Stomach (tissue), 8 donors: ENCODE measurements at regions not wholly inside any gene's neighbourhood (a gene's known extent, or its start where the extent isn't known, plus 50 kb on each side); places are given as distances from the start of the nearest gene placed in this dataset.

Source experiments
- DNase-seq, 2 donors: peaks; one replicate each; pipeline versions ENCODE4 v3.0.0 to v3.0.0-alpha.2; 2013 to 2019
- H3K27ac ChIP-seq, 5 donors: fragments of 200-600 bp in 4 of 5; sonication (generic) in 4 of 5; one replicate each; pipeline ENCODE4 v1.5.1; 2013 to 2019; ENCODE audit warnings: mild to moderate bottlenecking in 1 of 5, moderate library complexity in 1 of 5
- H3K27me3 ChIP-seq, 3 donors: fragments of 200-600 bp; sonication (generic); one replicate each; pipeline ENCODE4 v1.5.1; 2017 to 2019; ENCODE audit warnings: mixed run types in 1 of 3
- H3K36me3 ChIP-seq, 4 donors: fragments of 200-600 bp; sonication (generic); 1 replicate in 3 of 4; 2 replicates in 1 of 4; pipeline ENCODE4 v1.5.1; 2016 to 2019
- H3K4me1 ChIP-seq, 4 donors: fragments of 200-600 bp; sonication (generic); one replicate each; pipeline ENCODE4 v1.5.1; 2016 to 2019
- H3K4me3 ChIP-seq, 4 donors: fragments of 200-600 bp; sonication (generic) in 3 of 4; one replicate each; pipeline ENCODE4 v1.5.1; 2016 to 2019; ENCODE audit warnings: mild to moderate bottlenecking in 1 of 4
- H3K9me3 ChIP-seq, 4 donors: fragments of 200-600 bp; sonication (generic); one replicate each; pipeline ENCODE4 v1.5.1; 2016 to 2019
- CTCF ChIP-seq, 7 experiments: fragments of 450-650 bp in 4 of 7; fragments of 200-600 bp in 3 of 7; sonication (generic) in 3 of 7; IDR thresholded peaks; one replicate each; pipeline ENCODE4 v1.5.1; 2016 to 2019; ENCODE audit warnings: antibody characterized with exemption in 7 of 7, control low read depth in 2 of 7, mild to moderate bottlenecking in 1 of 7
- EP300 ChIP-seq: sonication (generic); formaldehyde crosslinking; IDR thresholded peaks from one replicate; pipeline ENCODE4 v1.6.1; 2017; ENCODE audit warnings: antibody characterized with exemption
- POLR2A ChIP-seq, 4 donors: fragments of 450-650 bp; IDR thresholded peaks; one replicate each; pipeline ENCODE4 v1.6.1; 2016; ENCODE audit warnings: antibody characterized with exemption in 4 of 4, control low read depth in 2 of 4, mild to moderate bottlenecking in 1 of 4, moderate library complexity in 1 of 4
- POLR2AphosphoS5 ChIP-seq, 3 donors: sonication (generic); formaldehyde crosslinking; IDR thresholded peaks; one replicate each; pipeline ENCODE4 v1.6.1; 2016; ENCODE audit warnings: antibody characterized with exemption in 3 of 3
- WGBS, 5 donors: extraction: QIAGEN DNeasy Blood & Tissue Kit in 3 of 5; methylation state at CpG; one replicate each; pipeline versions ENCODE4 v1.1.5 to v1.1.7; 2013 to 2018; 5-methylcytosine and 5-hydroxymethylcytosine counted together
- intact Hi-C: fragments of 100-400 bp; cut with DNase I; formaldehyde crosslinking; loops from one replicate; pipeline ENCODE4 v1.15.1; 2023; ENCODE audit warnings: low total_unique reads
- donor health status: healthy with polysubstance abuse.
- donor health status: Bipolar disorder and iron deficiency.
- donor health status: healthy.

GRCh38 chr10:1854271-1854670, 116.9 kb upstream of the ADARB2 start:
- Histone ChIP-seq H3K4me1 (no peaks in the 10 kb centered on the region), H3K4me3 (no peak overlapping the region), H3K27me3 (no peaks in the 10 kb centered on the region), H3K36me3 (no peaks in the 10 kb centered on the region), H3K9me3 (peaks cover 0 to 7% (median 3%) of the 10 kb centered on the region in 4 donors), H3K27ac (no peak overlapping the region)
- intact Hi-C loops = no loop called here
- no peak for TF ChIP-seq CTCF (IDR thresholded peaks at IDR 0.05)
- TF ChIP-seq POLR2AphosphoS5 (IDR thresholded peaks at IDR 0.05) = no peak
- no peak for TF ChIP-seq EP300
- no peak for TF ChIP-seq POLR2A (IDR thresholded peaks at IDR 0.05)
- no peak for DNase-seq
- 74 to 88% (median 82%) methylated on average over 7 of the region's 7 CpGs for WGBS, 5 donors

GRCh38 chr10:1853801-1854200, 116.5 kb upstream of the ADARB2 start:
- no peak overlapping the region for H3K27ac ChIP-seq
- no peak overlapping the region for H3K4me3 ChIP-seq
- DNase-seq = no peak
- no peaks in the 10 kb centered on the region for H3K36me3 ChIP-seq
- no peaks in the 10 kb centered on the region for H3K4me1 ChIP-seq
- WGBS, 5 donors = 93 to 95% (median 94%) methylated on average over 12 of the region's 12 CpGs
- intact Hi-C loops = no loop called here
- no peak for TF ChIP-seq CTCF (IDR thresholded peaks at IDR 0.05)
- no peak for TF ChIP-seq EP300
- TF ChIP-seq POLR2A (IDR thresholded peaks at IDR 0.05) = no peak
- TF ChIP-seq POLR2AphosphoS5 (IDR thresholded peaks at IDR 0.05) = no peak
- no peaks in the 10 kb centered on the region for H3K27me3 ChIP-seq
- peaks cover 0 to 7% (median 3%) of the 10 kb centered on the region in 4 donors for H3K9me3 ChIP-seq

GRCh38 chr10:1852841-1853240, 115.5 kb upstream of the ADARB2 start:
- intact Hi-C loops = no loop called here
- WGBS, 5 donors = 92 to 93% (median 93%) methylated on average over 6 of the region's 6 CpGs
- Histone ChIP-seq H3K27me3 (no peaks in the 10 kb centered on the region), H3K4me3 (no peak overlapping the region), H3K9me3 (peaks cover 0 to 7% (median 3%) of the 10 kb centered on the region in 4 donors), H3K4me1 (no peaks in the 10 kb centered on the region), H3K36me3 (no peaks in the 10 kb centered on the region), H3K27ac (no peak overlapping the region)
- TF ChIP-seq POLR2AphosphoS5 (IDR thresholded peaks at IDR 0.05) = no peak
- no peak for TF ChIP-seq CTCF (IDR thresholded peaks at IDR 0.05)
- no peak for TF ChIP-seq POLR2A (IDR thresholded peaks at IDR 0.05)
- TF ChIP-seq EP300 = no peak
- DNase-seq = no peak

- Histone ChIP-seq H3K9me3 (peaks cover 0 to 7% (median 5%) of the 10 kb centered on the region in 4 donors), H3K27me3 (no peaks in the 10 kb centered on the region), H3K36me3 (no peaks in the 10 kb centered on the region), H3K4me3 (no peak overlapping the region), H3K27ac (no peak overlapping the region), H3K4me1 (no peaks in the 10 kb centered on the region)
- 91 to 96% (median 93%) methylated on average over 8 of the region's 8 CpGs for WGBS, 5 donors
- intact Hi-C loops = no loop called here
- no peak for TF ChIP-seq CTCF (IDR thresholded peaks at IDR 0.05)
- TF ChIP-seq POLR2AphosphoS5 (IDR thresholded peaks at IDR 0.05) = no peak
- no peak for TF ChIP-seq POLR2A (IDR thresholded peaks at IDR 0.05)
- no peak for DNase-seq
Observed at GRCh38 chr10:1851762-1852161, 114.4 kb upstream of the ADARB2 start.
